ENCODE measurements at regions not wholly inside any gene's neighbourhood (a gene's known extent, or its start where the extent isn't known, plus 50 kb on each side); places are given as distances from the start of the nearest gene placed in this dataset.
A peak's percentile ranks its signal among the peaks of the same experiment; 100 is the strongest.

DNA sequence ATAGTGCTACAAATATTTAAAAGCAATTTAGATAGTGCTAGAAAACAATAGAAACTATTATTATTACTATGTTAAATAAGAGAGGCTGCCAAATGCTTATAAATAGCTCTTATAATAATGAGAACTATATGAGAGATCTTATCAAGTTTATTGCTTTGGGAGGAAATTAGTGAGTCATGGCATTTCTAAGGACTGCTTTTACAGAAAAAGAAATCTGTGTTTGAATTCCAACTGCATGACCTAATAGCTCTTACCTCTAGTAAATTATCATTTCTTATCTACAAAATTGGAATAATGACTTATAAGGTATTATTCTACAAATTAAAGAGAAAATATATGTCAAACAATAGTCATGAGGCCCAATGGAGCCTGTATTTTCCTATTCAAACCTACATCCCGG lies 177.2 kb downstream of the GABRG1 start:
- no peak overlapping the region for H3K4me3 ChIP-seq
- intact Hi-C loops (cut with DNase I), result no loop called here
- ATAC-seq, result no peak
- no peaks in the 10 kb centered on the region for H3K4me1 ChIP-seq
- H3K27me3 ChIP-seq, result no peaks in the 10 kb centered on the region
- H3K36me3 ChIP-seq, result no peaks in the 10 kb centered on the region
- H3K9me3 ChIP-seq, result no peaks in the 10 kb centered on the region
- H3K27ac ChIP-seq, result no peak overlapping the region
- 89% methylated on average over 1 of the region's 1 CpG for WGBS (ENCODE audit: insufficient coverage, low coverage, low lambda C conversion rate, missing lambda C conversion rate)
- no peak for DNase-seq
- TF ChIP-seq, protein P1, sequence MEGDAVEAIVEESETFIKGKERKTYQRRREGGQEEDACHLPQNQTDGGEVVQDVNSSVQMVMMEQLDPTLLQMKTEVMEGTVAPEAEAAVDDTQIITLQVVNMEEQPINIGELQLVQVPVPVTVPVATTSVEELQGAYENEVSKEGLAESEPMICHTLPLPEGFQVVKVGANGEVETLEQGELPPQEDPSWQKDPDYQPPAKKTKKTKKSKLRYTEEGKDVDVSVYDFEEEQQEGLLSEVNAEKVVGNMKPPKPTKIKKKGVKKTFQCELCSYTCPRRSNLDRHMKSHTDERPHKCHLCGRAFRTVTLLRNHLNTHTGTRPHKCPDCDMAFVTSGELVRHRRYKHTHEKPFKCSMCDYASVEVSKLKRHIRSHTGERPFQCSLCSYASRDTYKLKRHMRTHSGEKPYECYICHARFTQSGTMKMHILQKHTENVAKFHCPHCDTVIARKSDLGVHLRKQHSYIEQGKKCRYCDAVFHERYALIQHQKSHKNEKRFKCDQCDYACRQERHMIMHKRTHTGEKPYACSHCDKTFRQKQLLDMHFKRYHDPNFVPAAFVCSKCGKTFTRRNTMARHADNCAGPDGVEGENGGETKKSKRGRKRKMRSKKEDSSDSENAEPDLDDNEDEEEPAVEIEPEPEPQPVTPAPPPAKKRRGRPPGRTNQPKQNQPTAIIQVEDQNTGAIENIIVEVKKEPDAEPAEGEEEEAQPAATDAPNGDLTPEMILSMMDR (IDR thresholded peaks at IDR 0.05), result no peak
- TF ChIP-seq POLR2A (IDR thresholded peaks at IDR 0.05), result no peak

DNA sequence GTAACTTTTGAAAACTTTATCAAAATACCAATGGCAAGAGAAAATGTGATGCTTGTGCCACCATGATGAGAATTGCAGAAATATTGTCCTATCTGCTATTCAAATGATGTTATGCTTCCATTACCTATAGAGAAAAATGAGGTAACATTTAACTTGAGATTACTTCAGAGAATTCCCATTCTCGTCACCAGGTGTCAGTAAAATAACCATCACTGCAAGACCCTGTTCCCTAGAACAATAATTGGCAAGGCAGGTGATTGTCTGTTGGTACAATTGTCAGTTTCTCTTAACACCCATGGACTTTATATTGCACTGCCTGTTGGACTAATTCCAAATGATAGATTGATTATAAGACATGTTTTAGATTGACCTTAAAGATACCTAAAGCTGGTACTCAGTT lies 179.9 kb downstream of the GABRG1 start:
- Histone ChIP-seq H3K27ac (no peak overlapping the region), H3K36me3 (no peaks in the 10 kb centered on the region), H3K4me3 (no peak overlapping the region), H3K9me3 (no peaks in the 10 kb centered on the region), H3K4me1 (no peaks in the 10 kb centered on the region), H3K27me3 (no peaks in the 10 kb centered on the region)
- intact Hi-C loops (cut with DNase I), result no loop called here
- 27% methylated on average over 1 of the region's 1 CpG for WGBS (ENCODE audit: insufficient coverage, low coverage, low lambda C conversion rate, missing lambda C conversion rate)
- ATAC-seq (no peak), DNase-seq (no peak)
- TF ChIP-seq, protein P1 (IDR thresholded peaks at IDR 0.05), result peak in 1 of 4 donors; percentile 13
- TF ChIP-seq POLR2A (IDR thresholded peaks at IDR 0.05), result no peak

DNA sequence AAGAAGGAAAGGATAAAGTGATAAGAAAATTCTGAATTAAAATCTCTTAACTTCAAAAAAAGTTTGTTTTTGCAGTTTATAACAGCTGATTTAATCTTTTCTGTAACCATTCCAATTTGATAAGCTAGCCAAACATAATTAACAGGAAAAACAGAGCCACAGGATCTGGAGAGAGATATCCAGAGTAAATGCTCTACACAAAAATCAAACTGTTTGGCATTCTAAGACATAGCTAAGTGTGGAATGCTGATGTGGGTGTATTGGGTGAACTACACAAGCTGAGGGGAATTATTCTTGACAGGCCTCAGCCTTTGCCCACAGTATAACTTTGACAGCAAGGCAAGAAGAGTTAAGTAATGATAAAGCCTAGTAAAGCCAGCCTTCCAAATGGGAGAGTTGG lies 184.8 kb downstream of the GABRG1 start:
- H3K27me3 ChIP-seq, result no peaks in the 10 kb centered on the region
- no peak overlapping the region for H3K4me3 ChIP-seq
- TF ChIP-seq, protein P1 (IDR thresholded peaks at IDR 0.05), result no peak
- no peak for TF ChIP-seq POLR2A (IDR thresholded peaks at IDR 0.05)
- H3K27ac ChIP-seq, result no peak overlapping the region
- ATAC-seq (no peak), DNase-seq (no peak)
- intact Hi-C loops (cut with DNase I), result no loop called here
- H3K9me3 ChIP-seq, result no peaks in the 10 kb centered on the region
- no peaks in the 10 kb centered on the region for H3K4me1 ChIP-seq
- no peaks in the 10 kb centered on the region for H3K36me3 ChIP-seq

DNA sequence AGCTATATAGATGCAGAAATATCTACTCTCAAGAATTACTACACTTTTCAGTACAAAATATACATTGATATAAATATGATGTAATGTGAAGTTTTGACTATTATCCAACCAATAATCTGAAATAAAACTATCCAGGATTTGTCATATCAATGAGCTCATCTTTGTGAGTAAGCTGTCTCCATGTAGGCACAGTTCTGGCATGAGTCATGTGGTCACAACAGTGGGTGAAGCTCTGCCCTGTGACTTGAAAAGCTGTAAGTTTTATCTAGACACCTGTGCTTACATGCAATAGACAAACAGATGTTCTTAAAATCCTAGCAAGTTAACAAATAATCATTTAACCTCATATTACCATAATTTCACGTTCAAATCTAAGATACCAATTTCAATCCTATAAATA lies 192.7 kb downstream of the GABRG1 start:
- DNase-seq, result no peak
- H3K36me3 ChIP-seq, result no peaks in the 10 kb centered on the region
- no peak overlapping the region for H3K4me3 ChIP-seq
- WGBS (ENCODE audit: insufficient coverage, low coverage, low lambda C conversion rate, missing lambda C conversion rate), result 35% methylated on average over 1 of the region's 1 CpG
- no peaks in the 10 kb centered on the region for H3K9me3 ChIP-seq
- TF ChIP-seq, protein P1 (IDR thresholded peaks at IDR 0.05), result no peak
- no peak for TF ChIP-seq POLR2A (IDR thresholded peaks at IDR 0.05)
- no peak overlapping the region for H3K27ac ChIP-seq
- no peak for ATAC-seq
- H3K4me1 ChIP-seq, result no peaks in the 10 kb centered on the region
- H3K27me3 ChIP-seq, result no peaks in the 10 kb centered on the region
- intact Hi-C loops (cut with DNase I), result no loop called here

DNA sequence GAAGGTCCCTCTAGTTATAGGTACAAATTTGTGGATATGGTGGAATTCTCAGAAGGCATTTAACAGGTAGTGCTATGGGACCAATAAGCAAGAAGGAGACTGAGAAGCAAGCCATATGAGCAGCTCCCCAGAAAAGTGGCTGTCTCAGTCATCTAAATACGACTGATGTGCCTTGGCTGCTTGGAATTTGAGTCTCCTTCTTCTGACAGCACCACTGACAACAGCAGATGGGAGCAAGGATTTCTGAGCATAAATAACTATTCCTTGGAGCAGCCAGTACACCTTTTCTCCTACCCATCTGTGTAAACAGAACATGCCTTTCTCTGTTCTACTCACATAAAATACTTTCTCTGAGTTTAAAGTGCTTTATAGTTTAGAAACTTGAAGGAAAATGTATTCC lies 196.2 kb downstream of the GABRG1 start:
- 40% methylated on average over 1 of the region's 1 CpG for WGBS (ENCODE audit: insufficient coverage, low coverage, low lambda C conversion rate, missing lambda C conversion rate)
- H3K27ac ChIP-seq, result no peak overlapping the region
- no peaks in the 10 kb centered on the region for H3K27me3 ChIP-seq
- no peak overlapping the region for H3K4me3 ChIP-seq
- DNase-seq (no peak), ATAC-seq (no peak)
- intact Hi-C loops (cut with DNase I), result no loop called here
- no peaks in the 10 kb centered on the region for H3K4me1 ChIP-seq
- H3K36me3 ChIP-seq, result no peaks in the 10 kb centered on the region
- no peaks in the 10 kb centered on the region for H3K9me3 ChIP-seq
- no peak for TF ChIP-seq POLR2A (IDR thresholded peaks at IDR 0.05)
- TF ChIP-seq, protein P1 (IDR thresholded peaks at IDR 0.05), result no peak

Measured in right lobe of liver (tissue), 6 donors.